ENCODE measurements at regions not wholly inside any gene's neighbourhood (a gene's known extent, or its start where the extent isn't known, plus 50 kb on each side); places are given as distances from the start of the nearest gene placed in this dataset.

DNA sequence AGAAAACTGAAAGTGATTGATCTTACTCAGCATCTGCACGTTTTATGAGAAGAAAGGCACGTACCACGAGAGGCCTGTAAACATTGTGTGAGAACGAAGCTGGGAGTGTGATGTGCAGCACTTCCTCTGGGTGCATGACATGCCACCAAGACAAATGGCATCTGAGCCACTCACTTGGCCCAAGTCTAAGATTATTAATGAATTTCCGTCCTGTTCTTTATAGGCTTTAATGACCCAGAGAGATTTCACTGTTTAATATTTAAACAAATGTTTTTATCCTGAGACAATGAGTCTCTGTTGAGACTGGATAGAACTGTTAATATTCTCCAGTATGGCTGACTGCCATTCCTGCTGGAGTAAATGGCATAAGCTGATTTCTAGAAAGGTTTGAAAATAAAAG is 172.6 kb upstream of the PHACTR1 start:
- DNase-seq = no peak
- intact Hi-C loops (cut with micrococcal nuclease; ENCODE audit: unreplicated experiment) = no loop called here
- POLR2A ChIA-PET = no interaction called here
- no TSS peak for BruUV-seq (replicated peaks)
- H3K27me3 ChIP-seq (replicated peaks; ENCODE audit: control insufficient read depth, insufficient read depth, low read length) = no peaks in the 10 kb centered on the region
- TF ChIP-seq, protein P1, sequence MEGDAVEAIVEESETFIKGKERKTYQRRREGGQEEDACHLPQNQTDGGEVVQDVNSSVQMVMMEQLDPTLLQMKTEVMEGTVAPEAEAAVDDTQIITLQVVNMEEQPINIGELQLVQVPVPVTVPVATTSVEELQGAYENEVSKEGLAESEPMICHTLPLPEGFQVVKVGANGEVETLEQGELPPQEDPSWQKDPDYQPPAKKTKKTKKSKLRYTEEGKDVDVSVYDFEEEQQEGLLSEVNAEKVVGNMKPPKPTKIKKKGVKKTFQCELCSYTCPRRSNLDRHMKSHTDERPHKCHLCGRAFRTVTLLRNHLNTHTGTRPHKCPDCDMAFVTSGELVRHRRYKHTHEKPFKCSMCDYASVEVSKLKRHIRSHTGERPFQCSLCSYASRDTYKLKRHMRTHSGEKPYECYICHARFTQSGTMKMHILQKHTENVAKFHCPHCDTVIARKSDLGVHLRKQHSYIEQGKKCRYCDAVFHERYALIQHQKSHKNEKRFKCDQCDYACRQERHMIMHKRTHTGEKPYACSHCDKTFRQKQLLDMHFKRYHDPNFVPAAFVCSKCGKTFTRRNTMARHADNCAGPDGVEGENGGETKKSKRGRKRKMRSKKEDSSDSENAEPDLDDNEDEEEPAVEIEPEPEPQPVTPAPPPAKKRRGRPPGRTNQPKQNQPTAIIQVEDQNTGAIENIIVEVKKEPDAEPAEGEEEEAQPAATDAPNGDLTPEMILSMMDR (IDR thresholded peaks at IDR 0.05; ENCODE audit: insufficient read depth in 1 of 2, low read depth in 1 of 2, low read length in 1 of 2, severe bottlenecking in 1 of 2, unreplicated experiment in 1 of 2) = no peak
- H3K36me3 ChIP-seq (ENCODE audit: control insufficient read depth, insufficient read depth, low read length) = no peaks in the 10 kb centered on the region
- Mint-ChIP-seq H3K9me3 (ENCODE audit: unreplicated experiment) (no peaks in the 10 kb centered on the region), H3K4me3 (ENCODE audit: unreplicated experiment) (no peak overlapping the region), H3K27ac (ENCODE audit: unreplicated experiment) (no peak overlapping the region), H3K36me3 (ENCODE audit: insufficient read depth, unreplicated experiment) (no peaks in the 10 kb centered on the region), H3K4me1 (ENCODE audit: low read depth, unreplicated experiment) (peaks cover 9% of the 10 kb centered on the region), H3K27me3 (ENCODE audit: insufficient read depth, unreplicated experiment) (no peaks in the 10 kb centered on the region)
- no peak overlapping the region for H3K4me3 ChIP-seq (ENCODE audit: low read depth, low read length)
- no peaks in the 10 kb centered on the region for H3K9me3 ChIP-seq
- H3K4me1 ChIP-seq = peaks cover 5% of the 10 kb centered on the region
- CTCF ChIA-PET = no interaction called here

DNA sequence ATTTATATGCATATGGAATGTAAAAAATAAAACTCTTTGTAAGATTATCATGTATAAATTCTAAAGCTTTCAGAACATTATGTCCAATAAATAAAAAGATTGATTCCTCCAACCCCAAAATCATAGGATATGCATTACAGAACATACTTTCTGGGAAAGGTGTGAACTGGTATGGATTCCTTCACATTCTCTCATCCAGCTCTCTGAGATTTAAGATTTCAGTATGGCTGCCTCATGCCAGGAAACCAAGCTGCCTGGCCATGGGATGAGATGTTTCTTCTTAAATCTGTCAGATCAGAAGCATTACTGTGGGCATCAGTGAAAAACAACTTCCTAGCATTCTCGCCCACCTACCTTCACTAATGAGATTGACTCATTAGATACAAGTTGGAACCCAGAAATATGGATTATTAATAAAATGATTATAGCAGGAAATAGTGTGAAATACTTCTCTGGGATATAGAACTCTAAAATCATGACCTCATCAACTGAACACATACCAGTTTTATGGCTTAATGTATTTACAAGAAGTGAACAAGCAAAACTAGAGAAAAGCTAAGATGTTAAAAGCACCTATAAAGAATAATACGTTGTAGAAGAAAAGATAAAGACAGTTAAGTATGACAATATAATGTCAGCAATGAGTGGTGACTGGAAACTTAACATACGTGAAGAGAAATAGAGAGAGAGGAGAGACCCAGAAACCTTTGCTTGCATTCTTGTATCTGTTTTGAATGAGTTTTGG is 171.6 kb upstream of the PHACTR1 start:
- H3K36me3 Mint-ChIP-seq (ENCODE audit: insufficient read depth, unreplicated experiment) = no peaks in the 10 kb centered on the region
- H3K4me1 ChIP-seq = no peaks in the 10 kb centered on the region
- no peaks in the 10 kb centered on the region for H3K9me3 Mint-ChIP-seq (ENCODE audit: unreplicated experiment)
- H3K27me3 ChIP-seq (replicated peaks; ENCODE audit: control insufficient read depth, insufficient read depth, low read length) = no peaks in the 10 kb centered on the region
- intact Hi-C loops (cut with micrococcal nuclease; ENCODE audit: unreplicated experiment) = no loop called here
- H3K9me3 ChIP-seq = no peaks in the 10 kb centered on the region
- no peaks in the 10 kb centered on the region for H3K27me3 Mint-ChIP-seq (ENCODE audit: insufficient read depth, unreplicated experiment)
- H3K4me3 Mint-ChIP-seq (ENCODE audit: unreplicated experiment) = no peak overlapping the region
- no peak overlapping the region for H3K27ac Mint-ChIP-seq (ENCODE audit: unreplicated experiment)
- POLR2A ChIA-PET = no interaction called here
- TF ChIP-seq, protein P1 (IDR thresholded peaks at IDR 0.05; ENCODE audit: insufficient read depth in 1 of 2, low read depth in 1 of 2, low read length in 1 of 2, severe bottlenecking in 1 of 2, unreplicated experiment in 1 of 2) = no peak
- peaks cover 9% of the 10 kb centered on the region for H3K4me1 Mint-ChIP-seq (ENCODE audit: low read depth, unreplicated experiment)
- H3K4me3 ChIP-seq (ENCODE audit: low read depth, low read length) = no peak overlapping the region
- H3K36me3 ChIP-seq (ENCODE audit: control insufficient read depth, insufficient read depth, low read length) = no peaks in the 10 kb centered on the region
- BruUV-seq (replicated peaks) = no TSS peak
- CTCF ChIA-PET = no interaction called here
- no peak for DNase-seq

DNA sequence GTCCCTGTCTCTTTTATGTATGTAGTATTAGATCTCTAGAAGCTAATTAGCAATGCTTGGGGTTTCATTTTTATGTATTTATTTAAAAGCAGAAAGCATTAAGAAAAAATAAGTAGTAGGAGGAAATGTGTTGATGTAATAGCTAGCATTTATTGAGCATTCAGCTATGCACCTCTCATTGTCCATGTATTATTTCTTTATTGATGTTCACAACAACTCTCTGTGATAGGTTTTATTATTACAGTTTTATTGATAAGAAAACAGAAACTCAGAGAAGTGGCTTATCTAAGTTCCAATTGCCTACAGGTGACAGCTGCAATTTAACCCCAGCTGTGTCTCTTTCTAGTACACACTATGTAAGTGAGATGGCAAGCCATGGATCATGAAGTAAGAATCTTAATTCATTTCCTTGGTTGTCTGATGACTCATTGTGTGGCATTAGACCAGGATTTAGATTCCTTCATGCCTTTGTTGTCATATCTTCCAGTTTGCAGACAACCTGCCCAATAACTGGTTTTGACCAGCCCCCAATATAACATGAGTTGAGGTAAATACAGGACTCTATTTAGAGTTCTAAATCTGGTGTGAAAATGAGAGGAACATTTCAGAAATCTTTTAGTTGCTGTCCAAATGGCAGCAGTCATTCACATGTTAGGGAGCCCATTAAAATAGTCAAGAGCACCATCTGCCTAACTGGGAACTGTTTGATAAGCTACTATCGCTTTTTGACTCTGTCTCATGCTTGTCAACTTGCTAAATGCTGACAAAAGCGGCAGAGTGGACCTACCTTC is 170.8 kb upstream of the PHACTR1 start:
- DNase-seq = no peak
- Histone ChIP-seq H3K27me3 (replicated peaks; ENCODE audit: control insufficient read depth, insufficient read depth, low read length) (no peaks in the 10 kb centered on the region), H3K4me1 (no peaks in the 10 kb centered on the region), H3K9me3 (no peaks in the 10 kb centered on the region), H3K36me3 (ENCODE audit: control insufficient read depth, insufficient read depth, low read length) (no peaks in the 10 kb centered on the region), H3K4me3 (ENCODE audit: low read depth, low read length) (no peak overlapping the region)
- H3K4me3 Mint-ChIP-seq (ENCODE audit: unreplicated experiment) = no peak overlapping the region
- no peak overlapping the region for H3K27ac Mint-ChIP-seq (ENCODE audit: unreplicated experiment)
- ChIA-PET CTCF (no interaction called here), POLR2A (no interaction called here)
- intact Hi-C loops (cut with micrococcal nuclease; ENCODE audit: unreplicated experiment) = no loop called here
- no peaks in the 10 kb centered on the region for H3K9me3 Mint-ChIP-seq (ENCODE audit: unreplicated experiment)
- peaks cover 9% of the 10 kb centered on the region for H3K4me1 Mint-ChIP-seq (ENCODE audit: low read depth, unreplicated experiment)
- no TSS peak for BruUV-seq (replicated peaks)
- no peaks in the 10 kb centered on the region for H3K36me3 Mint-ChIP-seq (ENCODE audit: insufficient read depth, unreplicated experiment)
- H3K27me3 Mint-ChIP-seq (ENCODE audit: insufficient read depth, unreplicated experiment) = no peaks in the 10 kb centered on the region
- TF ChIP-seq, protein P1 (IDR thresholded peaks at IDR 0.05; ENCODE audit: insufficient read depth in 1 of 2, low read depth in 1 of 2, low read length in 1 of 2, severe bottlenecking in 1 of 2, unreplicated experiment in 1 of 2) = no peak
